SK-N-SH (cell line): ENCODE measurements at regions not wholly inside any gene's neighbourhood (a gene's known extent, or its start where the extent isn't known, plus 50 kb on each side); places are given as distances from the start of the nearest gene placed in this dataset.

Experiments
- CHD2 ChIP-seq: fragments of 150-350 bp; IDR thresholded peaks from 2 replicates; pipeline ENCODE4 v1.6.1; 2018; ENCODE audit warnings: low read length; ENCODE audit not compliant: partially characterized antibody
- CTCF ChIP-seq: fragments of 200-600 bp; sonication (generic); IDR thresholded peaks from 2 replicates; pipeline ENCODE4 v1.6.1; 2017; ENCODE audit warnings: antibody characterized with exemption, mild to moderate bottlenecking, moderate library complexity
- GABPA ChIP-seq: IDR thresholded peaks from 2 replicates; pipeline ENCODE4 v1.4.0; 2012; ENCODE audit warnings: low read depth, mild to moderate bottlenecking
- MEF2A ChIP-seq: IDR thresholded peaks from 2 replicates; pipeline ENCODE4 v1.4.0; 2012; ENCODE audit warnings: low read depth, borderline replicate concordance
- NRF1 ChIP-seq: IDR thresholded peaks from 2 replicates; pipeline ENCODE4 v1.6.1; 2012; ENCODE audit warnings: low read depth, mild to moderate bottlenecking, low read length
- POLR2AphosphoS5 ChIP-seq: IDR thresholded peaks from 2 replicates; pipeline ENCODE4 v1.6.1; 2012; ENCODE audit warnings: low read depth, low read length
- RAD21 ChIP-seq: IDR thresholded peaks from 2 replicates; pipeline ENCODE4 v1.6.1; 2012; ENCODE audit warnings: mild to moderate bottlenecking, low read length
- RFX5 ChIP-seq: IDR thresholded peaks from 2 replicates; pipeline ENCODE4 v1.6.1; 2012; ENCODE audit warnings: mild to moderate bottlenecking, improper control_type of control experiment, low read length
- SIN3A ChIP-seq: IDR thresholded peaks from 2 replicates; pipeline ENCODE4 v1.6.1; 2012; ENCODE audit warnings: low read depth, mild to moderate bottlenecking, low read length, moderate library complexity, borderline replicate concordance
- TAF1 ChIP-seq: IDR thresholded peaks from 2 replicates; pipeline ENCODE4 v1.6.1; 2012; ENCODE audit warnings: low read depth, mild to moderate bottlenecking, low read length, moderate library complexity, borderline replicate concordance
- TCF12 ChIP-seq: IDR thresholded peaks from 2 replicates; pipeline ENCODE4 v1.4.0; 2012
- USF2 ChIP-seq: fragments of 150-350 bp; IDR thresholded peaks from 2 replicates; pipeline ENCODE4 v1.6.1; 2017; ENCODE audit warnings: antibody characterized with exemption, low read length, low read depth, borderline replicate concordance

- no peak for TF ChIP-seq RAD21
- TF ChIP-seq CTCF: no peak
- no peak for TF ChIP-seq CHD2
- no peak for TF ChIP-seq TAF1
- TF ChIP-seq RFX5: no peak
- no peak for TF ChIP-seq USF2
- no peak for TF ChIP-seq NRF1
- TF ChIP-seq GABPA: no peak
- TF ChIP-seq TCF12: no peak
- no peak for TF ChIP-seq POLR2AphosphoS5
- TF ChIP-seq MEF2A: no peak
- TF ChIP-seq SIN3A: no peak
Measured at GRCh38 chrX:56113785-56114436, 118.2 kb upstream of the KLF8 start.
